HG03354 (cell line): ENCODE measurements at regions not wholly inside any gene's neighbourhood (a gene's known extent, or its start where the extent isn't known, plus 50 kb on each side); places are given as distances from the start of the nearest gene placed in this dataset.

Source experiments
- ATAC-seq: cut with Tn5 transposase; IDR thresholded peaks from one replicate; pipeline ENCODE4 v1.9.1; 2021; ENCODE audit warnings: mild to moderate bottlenecking; ENCODE audit not compliant: unreplicated experiment, poor library complexity, severe bottlenecking

DNA sequence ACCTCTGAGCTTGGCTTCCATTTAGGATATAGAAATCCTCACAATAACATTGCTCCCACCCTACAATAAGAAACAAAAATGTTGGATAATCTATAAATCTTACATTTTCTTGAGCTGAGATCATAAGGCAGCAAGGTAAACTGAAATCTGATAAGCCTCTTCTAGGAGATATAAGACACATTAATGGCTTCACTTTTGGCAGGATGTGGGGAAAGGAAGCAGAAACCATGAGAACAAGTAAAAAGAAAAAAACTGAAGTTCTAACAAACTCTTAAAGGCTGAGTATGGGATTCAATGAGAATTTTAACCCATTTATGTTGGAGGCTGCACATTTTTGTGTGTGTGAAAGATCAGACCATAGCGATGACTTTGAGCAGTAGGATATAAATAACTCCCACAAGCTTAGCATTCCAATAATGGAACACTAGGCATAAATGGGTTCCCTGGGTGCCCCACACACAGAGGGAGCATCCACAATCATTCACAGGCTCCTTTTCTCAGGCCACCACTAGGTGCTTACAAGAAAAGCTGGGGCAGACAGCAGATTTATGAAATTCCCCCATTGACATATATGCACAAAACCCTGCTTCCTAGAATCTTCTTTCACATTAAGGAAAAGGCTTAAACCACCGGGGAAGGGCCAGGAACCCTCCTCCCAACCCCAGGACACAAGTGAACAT is 564.9 kb upstream of the MGMT start:
- no peak for ATAC-seq

GRCh38 chr10:128907155-128907941 is 559.7 kb upstream of the MGMT start:
- ATAC-seq = no peak

DNA sequence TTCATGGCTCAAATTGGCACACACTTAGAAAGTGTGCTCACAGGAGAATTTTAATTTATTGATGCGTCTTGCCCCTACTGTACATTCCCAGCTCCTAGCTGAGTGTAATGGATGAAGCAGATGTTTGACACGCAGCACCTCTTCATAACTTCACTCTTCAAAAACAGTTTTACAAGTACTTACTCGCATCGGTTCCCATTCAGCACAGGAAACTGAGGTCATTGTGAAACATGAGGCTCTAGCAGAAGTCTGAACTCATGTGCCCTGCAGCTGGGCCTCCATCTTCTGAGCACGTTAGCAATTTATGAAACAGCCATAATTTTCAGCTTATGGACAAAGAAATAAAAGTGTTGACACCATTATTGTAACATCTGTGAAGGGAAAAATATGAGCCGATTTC is 558.9 kb upstream of the MGMT start:
- peak; percentile 47 for ATAC-seq

DNA sequence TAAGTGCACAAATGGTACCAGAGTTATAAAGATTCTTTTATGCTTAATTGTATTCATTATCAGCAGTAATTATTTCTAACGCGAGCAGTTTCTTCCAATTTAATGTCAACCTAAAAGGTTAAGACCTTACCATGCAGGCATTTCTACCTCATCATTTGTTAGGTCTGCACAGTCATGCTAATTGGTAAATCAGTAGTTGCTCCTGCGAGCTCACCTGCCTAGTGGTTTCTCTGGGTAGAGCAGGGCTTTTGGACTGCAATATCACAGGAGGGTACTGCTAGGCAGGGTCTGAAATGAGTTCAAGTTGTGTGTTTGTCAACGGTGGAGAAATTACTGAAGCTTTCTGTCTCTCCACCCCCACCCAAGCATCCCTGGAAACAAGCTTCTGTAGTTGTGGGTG is 558.5 kb upstream of the MGMT start:
- ATAC-seq = no peak

GRCh38 chr10:128912568-128913311 is 554.3 kb upstream of the MGMT start:
- ATAC-seq = no peak

DNA sequence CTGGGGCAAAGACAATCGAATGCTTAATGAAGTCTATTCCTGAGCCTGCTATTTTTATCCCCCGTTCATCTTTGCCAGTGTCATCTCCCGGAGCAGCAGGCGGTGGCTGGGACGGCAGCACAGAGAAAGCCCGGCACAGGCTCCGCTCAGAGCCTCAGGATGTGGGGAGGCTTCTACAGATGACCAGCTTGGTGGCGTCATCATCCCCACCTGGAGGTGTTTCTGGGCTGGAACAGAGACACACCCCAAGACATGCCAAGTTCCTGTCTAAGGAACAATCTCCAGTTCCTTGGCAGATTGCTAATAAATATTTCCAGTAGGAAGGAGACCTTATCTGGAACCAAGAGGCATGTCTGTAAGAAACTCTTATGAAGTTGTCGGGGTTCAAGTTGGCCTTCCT is 552.4 kb upstream of the MGMT start:
- ATAC-seq = no peak

DNA sequence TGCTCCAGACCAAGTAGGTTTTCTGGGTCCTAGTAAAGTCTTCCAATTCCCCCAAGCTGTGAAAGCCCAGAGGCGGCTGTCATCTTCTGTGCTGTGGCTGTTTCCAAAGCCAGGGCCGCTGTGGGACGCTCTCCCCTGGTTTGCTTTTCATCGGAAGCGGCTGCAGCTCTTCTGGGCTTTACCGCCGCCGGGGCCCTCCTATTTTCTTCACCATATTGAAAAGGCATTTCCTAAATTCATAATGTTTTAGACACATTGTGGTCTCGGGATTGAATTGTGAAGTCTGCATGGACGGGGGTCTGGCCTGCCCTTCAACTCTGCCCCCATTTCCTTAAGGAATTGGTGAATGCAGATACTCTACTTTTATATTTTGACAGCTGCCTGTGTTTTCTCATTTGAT is 551.4 kb upstream of the MGMT start:
- ATAC-seq = no peak

GRCh38 chr10:128916383-128916782 is 550.7 kb upstream of the MGMT start:
- no peak for ATAC-seq

DNA sequence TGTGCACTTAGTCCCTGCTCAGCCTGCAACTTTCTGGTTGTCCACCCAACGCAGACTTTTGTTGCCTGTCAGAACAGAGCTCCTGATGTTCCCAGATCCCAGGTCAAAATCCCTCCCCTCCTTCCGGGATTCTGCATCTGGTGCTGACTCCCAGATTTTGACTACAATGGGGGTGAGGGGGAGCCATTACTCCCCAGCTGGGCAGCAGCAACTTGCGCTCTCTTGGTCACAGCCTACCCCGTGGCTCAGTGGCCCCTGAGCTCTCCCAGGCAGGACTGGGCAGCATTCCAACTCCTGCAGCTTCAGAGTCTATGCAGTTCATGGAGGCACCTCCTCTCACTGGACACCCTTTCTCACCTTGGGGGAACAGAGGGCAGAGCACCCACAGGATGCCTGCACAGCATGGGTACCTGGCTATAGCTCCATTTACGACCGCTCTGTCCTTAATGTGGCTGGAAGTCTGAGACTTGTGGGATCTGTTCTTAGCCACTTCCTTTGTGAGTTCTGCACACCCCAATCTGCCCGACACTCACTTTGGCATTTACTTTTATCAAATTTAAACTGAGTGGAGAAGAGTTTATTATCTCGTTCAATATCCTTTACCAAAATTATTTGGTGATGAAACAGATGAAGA is 545.5 kb upstream of the MGMT start:
- ATAC-seq = no peak

- no peak for ATAC-seq
These were observed 544.9 kb upstream of the MGMT start for GRCh38 chr10:128922172-128922571.

- ATAC-seq = no peak
These were observed 544.3 kb upstream of the MGMT start for GRCh38 chr10:128922619-128923196.

DNA sequence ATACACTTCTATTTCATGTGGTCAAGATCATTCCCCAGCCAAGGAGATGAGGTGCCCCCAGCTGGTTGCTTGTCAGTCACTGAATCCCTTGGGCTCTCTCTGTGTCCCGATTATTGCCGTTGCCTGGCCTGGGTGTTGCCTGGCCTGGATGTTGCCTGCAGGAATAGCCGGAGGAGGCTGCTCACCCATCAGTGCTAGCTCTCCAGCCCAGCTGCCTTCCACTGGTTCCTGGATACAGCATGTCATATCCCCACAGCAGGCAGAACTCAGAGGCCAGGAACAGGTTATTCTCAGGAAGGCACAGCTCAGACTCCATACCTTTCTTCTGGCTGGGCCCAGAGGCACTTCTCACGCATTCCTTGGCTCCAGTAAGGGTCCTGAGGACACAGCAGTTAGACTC is 542.1 kb upstream of the MGMT start:
- ATAC-seq = no peak

DNA sequence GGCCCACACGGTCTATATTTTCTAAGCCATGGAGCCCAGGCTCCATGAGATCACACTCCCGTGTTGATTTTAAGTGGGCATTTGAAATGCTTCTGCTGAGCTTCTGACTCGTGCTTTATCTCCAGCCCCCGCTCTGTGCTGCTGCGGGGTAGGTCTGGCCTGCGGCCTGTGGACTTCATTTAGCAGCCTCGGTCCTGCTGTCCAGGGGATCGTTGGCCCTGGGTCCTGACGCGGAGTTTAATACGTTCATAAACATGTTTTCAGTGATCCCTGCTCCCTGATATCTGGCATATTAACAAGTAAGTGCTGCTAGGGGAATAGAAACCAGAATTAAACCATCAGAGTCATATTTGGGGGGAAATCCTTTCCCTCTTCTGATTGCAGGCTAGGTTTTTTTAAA is 540.3 kb upstream of the MGMT start:
- ATAC-seq = no peak

GRCh38 chr10:128927497-128928161 is 539.4 kb upstream of the MGMT start:
- no peak for ATAC-seq

DNA sequence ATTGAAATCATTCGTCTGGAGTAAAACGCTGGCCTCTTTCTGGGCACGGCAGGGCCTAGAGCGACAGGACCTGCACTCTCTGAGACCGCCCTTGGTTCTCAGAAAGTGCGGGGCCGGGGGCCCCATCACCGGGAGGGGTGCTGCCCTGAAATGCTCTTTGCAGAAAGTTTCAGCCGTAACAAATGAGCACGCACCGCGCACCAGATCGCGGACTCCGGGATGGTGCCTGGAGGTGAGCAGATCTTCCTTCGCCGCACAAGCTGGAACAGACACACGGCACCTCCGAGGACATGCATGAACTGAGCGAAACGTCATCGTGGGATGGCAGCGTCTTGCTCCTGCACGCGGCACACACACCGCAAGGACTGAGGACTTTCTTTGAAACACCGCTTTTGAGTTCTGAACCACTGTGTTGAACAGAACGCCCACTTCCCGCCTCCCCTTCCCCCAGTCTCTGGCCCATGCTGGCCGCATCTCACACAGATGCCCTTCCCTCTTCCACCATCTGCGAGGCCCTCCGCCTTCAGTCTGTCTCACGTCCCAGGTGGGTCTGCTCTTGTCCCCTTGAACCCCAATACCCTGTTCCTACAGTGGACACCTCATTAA is 538.7 kb upstream of the MGMT start:
- no peak for ATAC-seq

DNA sequence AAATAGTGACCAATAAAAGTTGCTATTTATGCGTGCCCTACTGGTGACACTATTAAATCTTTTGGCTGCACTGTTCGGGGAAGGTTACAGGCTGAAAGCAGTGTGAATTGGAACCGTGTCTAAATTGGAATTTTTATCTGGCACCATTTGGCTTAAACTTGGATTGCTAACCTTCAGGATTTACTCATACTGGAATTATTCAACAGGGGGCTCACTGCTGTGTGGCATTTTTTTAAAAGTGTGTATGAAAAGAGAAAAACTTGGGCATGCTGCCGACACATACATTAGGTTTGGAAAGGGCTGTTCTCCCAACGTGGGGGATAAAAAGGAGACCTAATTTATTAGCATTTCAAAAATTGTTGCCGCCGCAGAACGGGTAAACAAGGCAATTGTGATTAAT is 537.9 kb upstream of the MGMT start:
- no peak for ATAC-seq

DNA sequence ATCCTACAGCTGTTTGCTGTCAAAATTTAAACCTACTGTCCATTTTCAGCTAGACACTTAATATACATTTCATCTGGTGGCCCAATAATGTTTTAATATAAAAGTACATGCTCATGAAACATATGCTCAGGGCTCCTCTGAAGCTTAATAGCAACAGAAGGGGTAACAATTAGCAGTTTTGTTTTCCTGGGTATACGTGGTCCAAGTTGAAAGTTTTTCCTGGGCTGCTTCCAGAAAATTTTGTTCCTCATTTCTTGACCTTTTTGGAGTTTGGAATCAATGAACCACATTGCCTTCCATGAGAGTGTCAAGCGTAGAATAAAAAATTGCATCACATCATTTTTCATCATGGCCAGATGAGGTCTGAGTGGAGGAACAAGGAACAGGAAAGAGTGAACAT is 537.3 kb upstream of the MGMT start:
- ATAC-seq = no peak

DNA sequence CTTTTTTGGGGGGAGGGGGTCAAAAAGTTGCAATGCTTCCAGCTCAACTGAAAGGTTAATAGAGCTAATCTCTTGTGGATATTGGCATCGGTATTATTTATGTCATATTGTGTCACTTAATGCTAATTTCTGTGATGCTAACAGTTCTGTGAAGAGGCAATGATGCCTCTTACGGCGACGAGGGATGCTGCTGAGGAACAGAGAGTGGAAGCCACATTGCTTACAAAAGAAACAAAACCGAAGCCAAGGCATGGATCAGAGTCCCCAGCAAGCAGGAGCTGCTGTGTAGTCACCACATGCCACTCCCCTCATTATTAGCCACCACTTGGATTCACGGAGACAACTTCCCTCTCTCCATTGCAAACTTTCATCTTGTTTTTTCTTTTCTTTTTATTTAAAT is 536.5 kb upstream of the MGMT start:
- no peak for ATAC-seq
